Muscle of arm (tissue), 1 donor: ENCODE measurements at regions not wholly inside any gene's neighbourhood (a gene's known extent, or its start where the extent isn't known, plus 50 kb on each side); places are given as distances from the start of the nearest gene placed in this dataset.
"Not testable (repeated sequence)": the region's sequence is repeated elsewhere in the genome, so short reads cannot be mapped to it uniquely, and the experiment has no call there.

Experiments
- DNase-seq: peaks from one replicate; pipeline ENCODE4 v3.0.0-alpha.2; 2013

DNA sequence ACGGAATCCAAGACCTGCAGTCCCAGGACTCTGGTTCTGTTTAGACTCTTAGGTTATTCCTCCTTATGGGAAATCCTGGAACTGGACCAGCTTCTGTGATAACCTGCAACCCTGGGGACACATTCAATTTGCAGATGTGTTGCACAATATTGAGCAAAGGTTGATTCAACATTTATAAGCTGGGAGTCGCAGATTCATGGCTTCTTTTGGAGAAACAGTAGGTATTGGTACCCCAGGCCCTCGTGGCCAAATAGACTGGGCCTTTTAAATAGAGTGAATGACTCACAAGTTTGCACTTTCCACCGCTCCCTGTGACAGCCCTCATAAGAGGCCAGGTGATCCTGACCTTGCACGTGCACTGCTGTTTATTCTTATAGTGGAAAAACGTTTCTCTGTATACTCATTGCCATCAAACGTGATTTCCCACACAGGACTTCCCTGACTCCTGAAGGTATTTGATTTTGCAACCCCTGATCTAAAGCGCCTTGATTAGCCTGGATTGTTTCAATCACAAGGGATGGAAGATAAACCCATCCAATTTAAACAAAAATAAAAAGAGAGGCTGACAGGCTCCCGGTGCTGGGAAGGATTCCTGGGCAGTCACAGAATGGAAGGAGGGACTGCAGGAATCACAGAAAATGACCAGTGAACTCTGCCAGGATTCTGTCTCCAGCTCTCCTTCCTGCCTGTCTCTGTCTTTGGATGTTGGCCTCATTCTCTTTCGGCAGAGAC lies 98.0 kb downstream of the VCPKMT start:
- DNase-seq, result no peak

DNA sequence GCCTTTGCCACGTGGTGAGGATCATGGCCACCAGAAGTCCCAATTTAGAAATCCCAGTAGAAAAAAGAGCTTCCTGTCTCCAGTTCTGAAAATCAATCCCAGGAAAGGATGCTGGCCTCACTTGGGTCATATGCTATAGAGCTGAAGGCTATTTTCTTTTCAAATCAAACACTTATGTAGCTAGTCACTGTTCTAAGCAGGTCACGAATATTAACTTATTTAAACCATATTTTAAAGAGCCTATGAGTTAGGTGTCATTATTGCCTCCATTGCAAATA lies 97.5 kb downstream of the VCPKMT start:
- no peak for DNase-seq

DNA sequence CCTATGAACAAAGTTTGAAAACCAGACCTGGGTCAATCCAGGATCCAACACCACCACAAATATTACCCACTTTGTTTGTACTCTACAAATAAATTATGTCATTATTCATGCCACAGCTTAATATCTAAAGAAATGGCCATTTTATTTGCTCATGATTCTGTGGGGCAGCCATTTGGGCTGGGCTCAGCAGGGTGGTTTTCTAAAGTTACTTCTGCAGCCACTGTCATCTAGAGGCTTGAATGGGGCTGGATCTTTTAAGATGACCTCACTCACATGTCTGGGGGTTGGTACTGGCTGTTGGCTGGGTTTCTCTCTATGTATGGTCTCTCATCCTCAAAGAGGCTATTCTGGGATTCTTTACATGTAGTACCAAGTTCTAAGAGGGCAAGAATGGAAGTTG lies 96.2 kb downstream of the VCPKMT start:
- DNase-seq, result no peak

DNA sequence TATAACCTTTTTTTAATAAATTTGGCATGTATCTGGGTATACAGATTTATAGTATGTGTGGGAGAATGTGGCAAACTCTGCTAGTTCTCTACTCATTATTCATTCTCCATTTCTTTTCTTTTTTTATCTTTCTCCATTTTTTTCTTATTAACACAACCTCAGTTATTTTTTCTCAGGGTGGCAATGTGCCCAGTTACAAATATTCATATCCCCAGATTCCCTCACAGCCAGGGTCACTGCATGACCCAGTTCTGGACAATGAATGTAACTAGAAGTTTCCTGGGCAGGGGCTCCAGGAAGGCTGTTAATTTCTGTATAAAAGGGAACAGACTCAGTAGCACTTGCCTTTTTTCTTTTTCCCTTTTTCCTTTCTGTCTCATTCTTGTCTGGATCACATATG lies 95.6 kb downstream of the VCPKMT start:
- DNase-seq, result no peak

DNA sequence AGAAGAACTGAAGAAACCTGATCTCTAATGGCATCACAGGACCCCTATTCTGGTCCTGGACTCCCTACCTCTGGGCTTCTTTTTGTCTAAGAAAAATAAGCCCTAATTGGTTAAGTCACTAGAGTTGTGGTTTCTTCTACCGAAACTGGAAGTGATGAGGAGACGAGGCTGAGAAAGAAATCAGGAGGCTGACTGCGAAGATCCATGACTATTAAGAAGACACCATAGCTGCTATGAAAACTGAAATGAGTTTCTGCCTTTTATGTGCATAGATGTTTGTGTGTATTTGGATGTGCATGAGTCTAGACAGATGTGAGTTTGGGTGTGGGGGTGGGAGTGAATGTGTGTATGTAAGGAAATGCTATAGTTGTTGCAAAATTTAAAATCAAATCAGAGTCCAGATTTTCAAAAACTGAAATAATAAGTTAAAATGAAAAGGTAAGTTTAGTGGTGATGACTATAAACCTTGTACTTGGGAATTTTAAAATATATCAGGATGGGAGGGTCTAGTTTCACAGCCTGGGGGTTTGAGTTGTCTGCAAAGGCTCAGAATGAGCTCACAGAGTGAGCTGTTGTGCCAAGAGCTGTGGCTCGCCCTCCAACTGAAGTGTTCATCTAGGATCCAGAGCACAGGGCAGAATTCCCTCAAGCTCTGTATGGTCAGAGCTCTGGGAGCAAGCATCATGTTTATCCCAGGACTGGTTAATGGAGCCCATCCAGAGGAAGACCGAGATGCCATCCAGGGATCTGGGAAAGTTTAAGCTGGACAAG lies 94.9 kb downstream of the VCPKMT start:
- no peak for DNase-seq

DNA sequence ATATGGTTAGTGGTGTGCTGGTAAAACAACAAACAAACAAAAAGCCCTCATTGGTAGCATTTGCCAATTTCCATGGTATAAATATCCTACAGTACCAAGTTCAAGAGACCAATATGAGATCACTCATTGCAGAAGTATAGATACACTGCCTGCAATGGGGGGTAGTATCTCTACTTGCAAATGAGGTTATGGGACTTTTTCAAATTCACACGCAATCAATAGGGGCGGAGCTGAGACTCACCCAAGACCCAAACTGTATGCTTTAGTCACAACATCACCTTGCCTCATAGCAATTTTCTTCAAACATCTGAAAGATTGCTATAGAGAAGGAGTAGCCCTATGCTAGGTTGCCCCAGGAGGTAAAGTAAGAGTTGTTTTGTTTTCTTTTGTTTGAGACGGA lies 93.7 kb downstream of the VCPKMT start:
- DNase-seq, result no peak

DNA sequence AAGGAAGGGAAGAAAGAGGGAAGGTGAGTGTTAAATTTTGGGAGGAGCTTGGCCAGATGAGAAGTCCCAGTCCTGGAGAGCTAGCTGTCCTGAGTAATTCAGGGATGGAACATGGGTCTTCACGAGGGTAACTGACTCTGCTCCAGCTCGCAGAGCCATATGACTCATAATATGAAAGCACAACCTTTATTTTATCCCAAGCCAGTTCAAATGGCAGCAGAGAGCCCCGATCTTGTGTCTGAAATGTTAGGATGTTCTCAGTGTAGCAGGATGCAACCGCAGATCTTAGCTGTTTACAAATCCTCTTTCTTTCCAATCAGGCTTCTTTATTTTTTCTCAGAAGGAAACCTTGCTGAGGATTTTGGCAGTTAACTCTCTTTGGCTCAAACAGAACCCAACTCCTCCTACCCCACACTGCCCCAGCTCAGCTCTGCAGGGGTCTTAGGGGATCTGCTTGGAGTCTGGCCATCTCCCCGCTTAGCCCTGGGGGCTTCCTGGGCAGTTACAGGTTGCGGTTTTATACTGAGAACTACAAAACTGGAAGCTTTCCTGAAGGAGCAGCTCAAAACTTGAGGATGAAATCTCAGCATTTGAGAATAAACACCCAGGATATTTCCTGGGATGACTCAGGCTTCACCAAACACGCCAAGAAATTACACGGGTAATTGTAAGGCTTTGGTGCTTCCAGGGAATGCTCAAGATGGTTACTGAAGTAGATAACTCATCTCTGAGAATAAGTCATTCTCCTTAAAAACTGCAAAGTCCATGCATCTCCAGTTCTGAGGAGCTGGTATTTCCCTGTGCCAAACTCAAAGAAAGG lies 92.5 kb downstream of the VCPKMT start:
- no peak for DNase-seq

DNA sequence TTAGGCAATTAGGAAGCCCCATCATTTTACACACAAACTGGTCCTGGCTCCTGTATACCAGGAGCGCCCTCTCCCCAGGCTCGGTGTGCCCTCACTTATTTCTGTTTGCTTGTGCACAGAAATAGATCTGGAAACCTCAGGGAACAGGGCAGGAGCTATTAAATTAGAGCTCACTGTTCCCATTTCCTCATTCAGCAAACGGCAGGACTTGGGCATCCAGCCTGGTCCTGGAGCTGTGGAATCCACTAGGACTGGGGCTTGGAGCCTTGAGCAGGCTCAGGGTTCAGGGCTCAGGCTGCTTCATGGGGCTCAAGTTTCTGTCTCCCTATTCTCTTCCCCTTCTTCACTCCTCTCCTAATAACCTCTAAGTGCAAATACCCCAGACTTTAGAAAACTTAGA lies 91.3 kb downstream of the VCPKMT start:
- no peak for DNase-seq

DNA sequence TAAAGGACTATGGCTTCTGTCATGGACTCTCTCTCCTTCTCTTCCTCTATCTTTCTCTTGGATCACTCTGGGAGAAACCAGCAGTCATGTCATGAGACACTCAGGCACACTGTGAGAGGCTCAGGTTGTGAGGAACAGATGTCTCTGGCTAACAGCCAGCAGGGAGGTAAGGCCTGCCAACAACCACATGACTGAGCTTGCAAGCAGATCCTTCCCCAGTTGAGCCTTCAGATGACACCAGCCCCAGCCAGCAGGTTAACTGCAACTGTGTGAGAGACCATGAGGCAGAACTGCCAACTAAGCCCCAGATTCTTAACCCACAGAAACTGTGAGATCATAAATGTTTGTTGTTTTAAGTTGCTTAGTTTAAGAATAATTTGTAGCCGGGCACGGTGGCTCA lies 90.6 kb downstream of the VCPKMT start:
- DNase-seq, result no peak

DNA sequence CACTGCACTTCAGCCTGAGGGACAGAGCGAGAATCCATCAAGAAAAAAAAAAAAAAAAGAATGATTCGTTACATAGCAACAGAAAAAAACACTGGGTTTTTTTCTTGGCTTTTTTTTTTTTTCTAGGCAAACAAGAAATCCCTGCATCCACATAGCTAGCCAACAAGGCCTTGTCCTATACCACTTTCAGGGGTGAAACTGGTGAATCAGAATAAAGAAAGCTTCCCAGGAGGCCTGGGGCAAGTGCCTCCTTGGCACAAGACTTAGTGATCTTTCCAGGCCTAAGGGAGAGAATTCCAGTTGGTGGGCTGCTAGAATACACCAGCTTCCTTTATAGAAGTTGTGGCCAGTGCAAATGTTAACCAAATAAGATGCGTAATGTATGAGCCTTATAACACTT lies 90.0 kb downstream of the VCPKMT start:
- DNase-seq, result no peak

DNA sequence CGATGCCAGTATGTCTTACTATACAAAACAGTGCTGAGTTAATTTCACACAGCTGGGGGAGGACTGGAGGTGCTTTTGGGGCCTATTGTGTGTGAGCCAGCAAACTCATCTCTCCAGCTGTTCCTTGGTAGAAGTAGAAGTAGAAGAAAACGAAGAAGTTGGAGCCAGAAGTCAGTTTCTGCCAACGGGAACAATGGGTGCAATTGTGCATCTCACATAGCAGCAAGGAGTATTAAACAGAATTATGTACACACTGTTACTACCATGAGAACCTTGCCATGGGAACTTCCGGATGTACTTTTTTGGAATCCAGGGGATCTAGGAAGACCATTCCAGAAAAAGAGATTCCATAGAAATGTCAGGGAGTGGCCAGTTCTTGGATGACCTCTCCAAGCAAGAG lies 88.6 kb downstream of the VCPKMT start:
- peak; percentile 52 for DNase-seq

DNA sequence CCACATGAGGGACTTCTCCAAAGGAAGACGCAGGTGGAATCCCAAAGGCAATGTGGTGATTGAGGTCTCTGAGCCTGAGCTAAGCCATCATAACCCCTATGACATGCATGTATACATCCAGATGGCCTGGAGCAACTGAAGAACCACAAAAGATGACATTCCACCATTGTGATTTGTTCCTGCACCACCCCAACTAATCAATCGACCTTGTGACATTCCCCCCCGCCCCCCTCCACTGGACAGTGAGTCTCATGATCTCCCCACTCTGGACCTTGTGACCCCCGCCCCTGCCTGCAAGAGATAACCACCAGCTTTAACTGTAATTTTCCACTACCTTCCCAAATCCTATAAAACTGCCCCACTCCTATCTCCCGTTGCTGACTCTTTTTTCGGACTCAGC lies 87.9 kb downstream of the VCPKMT start:
- DNase-seq, result no peak

DNA sequence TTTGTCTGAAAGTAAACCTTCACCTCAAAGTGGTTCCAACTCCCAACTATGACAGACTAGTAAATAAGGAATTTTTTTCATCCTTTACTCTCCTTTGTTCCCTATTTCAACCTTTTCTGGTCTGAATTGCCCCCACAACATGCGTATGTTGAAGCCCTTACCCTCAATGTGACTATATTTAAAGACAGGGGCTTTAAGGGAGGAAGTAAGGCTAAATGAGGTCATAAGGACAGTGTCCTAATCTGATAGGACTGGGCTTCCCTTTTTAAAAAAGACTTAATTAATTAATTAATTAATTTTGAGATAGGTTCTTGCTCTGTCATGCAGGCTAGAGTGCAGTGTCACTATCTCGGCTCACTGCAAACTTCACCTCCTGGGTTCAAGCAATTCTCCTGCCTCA lies 86.3 kb downstream of the VCPKMT start:
- no peak for DNase-seq

DNA sequence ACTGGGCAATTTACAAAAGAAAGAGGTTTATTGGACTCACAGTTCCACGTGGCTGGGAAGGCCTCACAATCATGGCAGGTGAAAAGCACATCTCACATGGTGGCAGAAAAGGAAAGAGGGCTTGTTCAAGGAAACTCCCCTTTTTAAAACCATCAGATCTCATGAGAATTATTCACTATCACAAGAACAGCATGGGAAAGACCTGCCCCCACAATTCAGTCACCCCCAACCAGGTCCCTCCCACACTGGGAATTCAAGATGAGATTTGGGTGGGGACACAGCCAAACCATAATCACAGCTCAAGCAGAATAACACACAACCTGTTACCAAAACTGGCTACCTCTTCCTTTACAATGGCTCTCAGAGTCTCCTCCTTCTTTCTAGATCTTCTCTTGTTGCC lies 85.5 kb downstream of the VCPKMT start:
- not testable (repeated sequence) for DNase-seq

DNA sequence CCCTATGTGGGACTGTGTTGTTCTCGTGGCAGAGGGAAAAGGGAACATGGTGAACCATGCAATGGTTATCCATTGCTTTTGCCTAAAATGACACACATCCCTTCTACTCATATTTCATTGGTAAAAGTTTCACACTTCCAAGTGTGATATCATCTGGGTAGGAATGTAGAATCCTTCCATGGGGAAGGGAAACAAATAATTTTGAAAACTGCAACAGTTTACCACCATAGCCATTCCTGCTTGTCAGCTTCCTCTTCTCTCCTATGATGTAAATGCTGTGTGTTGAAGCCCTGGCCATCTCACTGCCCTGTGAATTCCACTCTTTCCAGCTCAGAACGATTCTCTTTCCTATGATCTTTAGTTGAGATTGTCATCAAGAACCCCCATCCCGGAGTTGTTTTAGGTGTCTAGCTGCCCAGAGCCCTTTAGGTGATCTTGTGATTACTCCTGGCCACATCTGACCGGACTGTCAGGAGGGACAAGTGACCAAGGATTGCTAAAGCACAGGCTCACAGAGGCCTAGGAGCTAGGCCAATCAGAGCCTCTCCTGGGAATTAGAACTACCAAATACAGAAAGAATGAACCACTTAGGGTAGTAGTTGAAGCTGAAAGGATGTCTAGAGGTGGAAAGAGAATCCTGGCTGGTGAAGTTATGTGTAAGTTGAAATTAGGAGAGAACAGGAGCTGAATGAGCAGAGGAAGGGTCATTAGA lies 84.6 kb downstream of the VCPKMT start:
- DNase-seq, result no peak

DNA sequence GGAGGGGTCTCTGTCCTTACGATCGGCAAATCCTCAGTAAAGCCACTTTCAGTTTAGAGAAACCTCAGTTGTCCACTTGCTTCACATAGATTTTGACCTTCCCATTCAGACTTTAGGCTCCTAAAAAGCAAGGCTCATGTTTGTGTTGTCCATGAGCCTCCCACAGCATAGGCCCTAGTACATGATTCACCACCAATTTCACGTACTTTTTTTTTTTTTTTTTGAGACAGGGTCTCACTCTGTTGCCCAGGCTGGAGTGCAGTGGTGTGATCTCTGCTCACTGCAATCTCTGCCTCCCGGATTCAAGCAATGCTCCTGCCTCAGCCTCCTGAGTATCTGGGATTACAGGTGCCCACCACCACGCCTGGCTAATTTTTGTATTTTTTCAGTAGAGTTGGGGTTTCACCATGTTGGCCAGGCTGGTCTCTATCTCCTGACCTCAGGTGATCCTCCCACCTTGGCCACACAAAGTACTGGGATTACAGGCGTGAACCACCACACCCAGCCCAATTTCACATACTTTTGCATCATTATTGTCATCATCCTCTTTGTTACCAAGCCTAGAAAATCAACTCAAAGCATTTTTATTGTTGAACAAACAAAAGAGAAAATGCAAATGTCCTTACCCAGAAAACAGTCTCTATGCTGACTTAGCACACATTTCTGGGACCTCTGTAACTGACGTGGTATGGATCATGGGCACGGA lies 83.8 kb downstream of the VCPKMT start:
- DNase-seq, result not testable (repeated sequence)

DNA sequence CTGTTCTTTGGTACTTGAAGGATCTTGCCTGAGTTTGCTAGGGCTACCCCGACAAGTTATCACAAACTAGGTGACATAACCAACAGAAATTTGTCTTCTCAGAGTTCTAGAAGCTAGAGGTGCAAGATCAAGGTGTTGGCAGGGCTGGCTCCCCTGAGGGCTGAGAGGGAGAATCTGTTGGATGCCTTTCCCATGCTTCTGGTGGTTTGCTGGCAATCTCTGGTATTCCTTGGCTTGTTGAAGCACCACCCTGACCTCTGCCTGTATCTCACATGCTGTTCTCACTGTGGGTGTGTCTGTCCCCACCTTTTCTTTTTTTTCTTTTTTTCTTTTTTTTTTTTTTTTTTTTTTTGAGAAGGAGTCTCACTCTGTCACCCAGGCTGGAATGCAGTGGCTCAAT lies 81.2 kb downstream of the VCPKMT start:
- DNase-seq, result no peak

DNA sequence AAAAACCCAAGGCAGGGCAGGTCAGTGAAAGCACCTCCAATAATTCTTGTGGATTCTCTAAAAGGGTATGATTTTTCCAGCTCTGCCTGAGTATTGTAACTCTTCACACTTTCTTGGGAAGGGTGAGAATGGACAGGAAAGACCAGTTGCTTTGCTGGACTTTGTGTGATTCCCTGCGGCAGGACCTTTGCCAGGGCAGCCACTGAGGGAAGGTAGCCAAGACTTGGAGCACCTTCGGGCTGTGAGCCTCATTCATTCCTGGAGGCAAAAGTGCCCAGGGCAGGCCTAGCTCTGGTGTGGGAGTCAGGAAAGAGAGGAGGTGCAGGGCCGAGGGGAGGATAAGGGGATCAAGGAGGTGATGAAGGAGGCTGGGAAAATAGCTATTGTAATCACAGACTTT lies 80.2 kb downstream of the VCPKMT start:
- no peak for DNase-seq

DNA sequence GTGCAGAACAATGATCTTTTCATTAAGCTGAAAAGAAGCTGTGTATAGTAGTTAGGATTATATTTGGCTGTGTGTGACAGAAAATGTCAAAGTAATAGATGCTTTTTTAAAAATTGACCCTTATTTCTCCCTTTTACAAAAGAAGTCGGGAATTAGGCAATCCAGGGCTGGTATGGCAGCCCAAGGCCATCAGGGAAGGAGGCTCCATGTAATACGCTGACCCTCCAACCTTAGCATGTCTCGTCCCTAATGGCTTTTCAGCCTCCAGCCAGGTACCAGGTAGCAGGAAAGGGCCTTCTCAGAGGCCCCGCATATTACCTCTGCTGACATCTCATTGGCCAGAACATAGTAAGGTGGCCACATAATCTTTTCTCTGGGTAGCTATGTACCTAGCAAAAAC lies 79.7 kb downstream of the VCPKMT start:
- DNase-seq, result no peak

DNA sequence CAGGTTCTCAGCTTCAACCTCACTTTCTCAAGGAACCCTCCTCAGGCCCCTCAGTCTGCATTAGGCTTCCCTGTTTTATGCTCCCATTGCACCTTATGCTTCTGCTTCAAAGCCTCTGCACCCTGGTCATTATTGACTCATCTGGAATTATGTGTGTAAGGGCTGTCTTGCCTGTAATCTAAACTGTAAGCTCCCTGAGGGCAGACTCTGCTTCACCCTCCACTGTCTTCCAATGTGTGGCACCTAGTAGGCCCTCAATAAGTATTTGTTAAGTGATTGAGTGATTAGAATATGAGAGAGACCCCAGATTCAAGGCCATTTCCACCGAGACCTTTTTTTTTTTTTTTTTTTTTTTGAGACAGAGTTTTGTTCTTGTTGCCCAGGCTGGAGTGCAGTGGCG lies 79.1 kb downstream of the VCPKMT start:
- no peak for DNase-seq

DNA sequence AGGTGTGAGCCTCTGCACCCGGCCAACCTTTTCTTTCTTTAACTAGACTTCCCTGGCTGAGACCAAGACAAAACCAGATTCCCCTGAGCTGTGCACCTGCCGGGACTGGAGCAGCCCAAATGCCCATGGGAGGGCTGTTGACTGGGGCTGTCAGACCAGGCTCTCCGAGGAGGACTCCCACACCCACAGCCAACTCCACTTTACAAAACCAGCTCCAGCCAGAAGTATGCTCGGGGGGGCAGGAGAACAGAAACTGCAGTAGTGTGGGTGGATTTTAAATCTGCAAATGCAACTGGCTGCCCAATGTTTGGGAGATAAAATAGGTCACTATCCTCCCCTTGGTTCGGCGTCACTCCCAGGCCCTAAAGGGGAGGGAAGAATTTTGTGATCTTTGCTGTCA lies 78.5 kb downstream of the VCPKMT start:
- no peak for DNase-seq
